GM12865 (cell line): ENCODE measurements at regions not wholly inside any gene's neighbourhood (a gene's known extent, or its start where the extent isn't known, plus 50 kb on each side); places are given as distances from the start of the nearest gene placed in this dataset.

ENCODE experiments used
- DNase-seq: peaks from one replicate; pipeline ENCODE4 v3.0.0; 2010; ENCODE audit warnings: low read depth
- H3K4me3 ChIP-seq: 2 replicates; pipeline ENCODE4 v1.5.1; 2011; ENCODE audit warnings: mild to moderate bottlenecking, low read depth, low read length, control low read depth
- CTCF ChIP-seq: IDR thresholded peaks from 2 replicates; pipeline ENCODE4 v1.5.1; 2011; ENCODE audit warnings: low read length, control low read depth, low read depth, inconsistent platforms; ENCODE audit not compliant: insufficient read depth; ENCODE audit errors: missing control alignments

GRCh38 chr5:56585461-56585860, 229.9 kb upstream of the MAP3K1 start:
- TF ChIP-seq CTCF, result no peak
- H3K4me3 ChIP-seq, result no peak overlapping the region
- no peak for DNase-seq

DNA sequence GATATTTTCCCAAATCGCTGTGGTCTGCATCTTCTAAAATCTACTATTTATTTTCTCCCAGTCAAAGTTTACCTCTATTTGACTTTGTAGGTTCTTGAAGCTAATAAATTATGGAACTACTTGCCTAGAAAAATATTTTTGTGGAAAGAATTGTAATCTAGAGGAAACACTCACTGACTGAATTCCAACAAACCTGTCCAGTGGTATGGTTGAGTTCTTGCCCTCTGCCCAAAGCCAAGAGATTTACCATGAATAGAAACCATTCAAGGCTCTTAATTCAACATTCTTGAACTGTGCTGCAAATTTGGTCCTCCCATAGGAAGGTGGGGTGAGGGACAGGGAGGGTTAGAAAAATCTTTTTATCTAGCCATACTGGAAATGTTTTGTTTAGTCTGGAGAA, 233.9 kb upstream of the MAP3K1 start:
- no peak overlapping the region for H3K4me3 ChIP-seq
- no peak for TF ChIP-seq CTCF
- no peak for DNase-seq

GRCh38 chr5:56580864-56581263, 234.5 kb upstream of the MAP3K1 start:
- no peak overlapping the region for H3K4me3 ChIP-seq
- no peak for TF ChIP-seq CTCF
- peak; percentile 38 for DNase-seq

GRCh38 chr5:56575821-56576220, 239.5 kb upstream of the MAP3K1 start:
- H3K4me3 ChIP-seq, result no peak overlapping the region
- DNase-seq, result peak; percentile 16
- TF ChIP-seq CTCF, result no peak

DNA sequence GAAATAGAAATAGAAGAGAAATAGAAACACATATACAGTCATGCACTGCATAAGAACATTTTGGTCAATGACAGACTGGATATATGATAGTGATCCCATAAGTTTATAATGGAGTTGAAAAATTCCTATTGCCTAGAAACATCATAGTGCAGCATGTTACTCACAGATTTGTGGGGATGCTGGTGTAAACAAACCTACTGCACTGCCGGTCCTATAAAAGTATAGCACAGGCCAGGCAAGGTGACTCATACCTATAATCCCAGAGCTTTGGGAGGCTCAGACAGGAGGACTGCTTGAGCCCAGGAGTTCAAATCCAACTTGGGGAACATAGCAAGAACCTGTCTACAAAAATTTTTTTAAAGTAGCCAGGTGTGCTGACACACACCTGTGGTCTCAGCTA, 240.6 kb upstream of the MAP3K1 start:
- TF ChIP-seq CTCF, result no peak
- DNase-seq, result no peak
- H3K4me3 ChIP-seq, result no peak overlapping the region

GRCh38 chr5:56569566-56569965, 245.8 kb upstream of the MAP3K1 start:
- no peak for DNase-seq
- no peak overlapping the region for H3K4me3 ChIP-seq
- no peak for TF ChIP-seq CTCF

GRCh38 chr5:56569076-56569475, 246.3 kb upstream of the MAP3K1 start:
- no peak for DNase-seq
- TF ChIP-seq CTCF, result no peak
- no peak overlapping the region for H3K4me3 ChIP-seq
